Pancreas (tissue), 10 donors: ENCODE measurements at regions not wholly inside any gene's neighbourhood (a gene's known extent, or its start where the extent isn't known, plus 50 kb on each side); places are given as distances from the start of the nearest gene placed in this dataset.

ENCODE experiments used
- ATAC-seq, 4 donors: fragments of 200-7000 bp; cut with Tn5 transposase; one replicate each; pipeline versions ENCODE4 v1.8.0 to v1.9.1; 2020; ENCODE audit warnings: mild to moderate bottlenecking in 4 of 4, moderate library complexity in 4 of 4
- DNase-seq, 6 donors: peaks; one replicate each; pipeline ENCODE4 v3.0.0-alpha.2; 2020
- FAIRE-seq: peaks from 2 replicates; lab custom pipeline; 2012; peaks lifted over from hg19 to GRCh38; lab: Jason Lieb, UNC
- H3K27ac ChIP-seq, 4 donors: fragments of 200-600 bp; sonication (generic); 1 replicate in 3 of 4; 2 replicates in 1 of 4; pipeline versions ENCODE4 v1.5.0 to v1.8.0; 2020
- H3K27me3 ChIP-seq, 4 donors: fragments of 200-600 bp; one replicate each; pipeline ENCODE4 v1.8.0; 2021
- H3K36me3 ChIP-seq, 3 donors: fragments of 200-600 bp; sonication (generic) in 1 of 3; one replicate each; pipeline versions ENCODE4 v1.5.0 to v1.8.0; 2020 to 2021
- H3K4me1 ChIP-seq, 3 donors: fragments of 200-600 bp; one replicate each; pipeline ENCODE4 v1.8.0; 2021
- H3K4me3 ChIP-seq, 4 donors: fragments of 200-600 bp; sonication (generic) in 2 of 4; one replicate each; pipeline versions ENCODE4 v1.5.0 to v1.8.0; 2020 to 2021
- H3K9me3 ChIP-seq, 4 donors: fragments of 200-600 bp; one replicate each; pipeline ENCODE4 v1.8.0; 2021
- CTCF ChIP-seq, 4 donors: fragments of 200-600 bp; sonication (generic) in 3 of 4; IDR thresholded peaks; one replicate each; pipeline versions ENCODE4 v1.5.0 to v1.8.0; 2021; ENCODE audit warnings: antibody characterized with exemption in 4 of 4
- WGBS, 2 donors: extraction: QIAGEN DNeasy Blood & Tissue Kit; methylation state at CpG; one replicate each; pipeline ENCODE4 v1.1.7; 2013; 5-methylcytosine and 5-hydroxymethylcytosine counted together
- intact Hi-C, 3 donors: fragments of 100-400 bp; cut with DNase I; formaldehyde crosslinking; loops; one replicate each; pipeline versions ENCODE4 v1.11.1 to v1.14.2; 2022
- donor health status: healthy with polysubstance abuse.
- donor health status: DM: no; HTN: no; CAD: no; lungs with moderate emphysema.
- donor health status: DM: no; HTN: no; CAD: no.
- donor health status: control.
- donor health status: control.
- donor health status: Bipolar disorder and iron deficiency.
- donor health status: DM: yes; HTN: yes; CAD: no.
- donor health status: DM: no; HTN: no; CAD: no.
- donor health status: DM: no; HTN: no; CAD: no.
- donor health status: DM: yes; HTN: yes; CAD: no.

GRCh38 chr22:47620391-47620790 lies 857.9 kb downstream of the TBC1D22A start:
- TF ChIP-seq CTCF (IDR thresholded peaks at IDR 0.05) = no peak
- no peaks in the 10 kb centered on the region for H3K27me3 ChIP-seq
- intact Hi-C loops = no loop called here

GRCh38 chr22:47619631-47620030 lies 857.2 kb downstream of the TBC1D22A start:
- Histone ChIP-seq H3K36me3 (no peaks in the 10 kb centered on the region), H3K4me3 (no peak overlapping the region), H3K27me3 (no peaks in the 10 kb centered on the region), H3K4me1 (no peaks in the 10 kb centered on the region), H3K27ac (no peak overlapping the region), H3K9me3 (no peaks in the 10 kb centered on the region)
- ATAC-seq (no peak), DNase-seq (peak in 1 of 6 donors; percentile 5), FAIRE-seq (no peak)
- no peak for TF ChIP-seq CTCF (IDR thresholded peaks at IDR 0.05)
- 49 to 73% methylated on average over 11 of the region's 11 CpGs for WGBS, 2 donors
- intact Hi-C loops = no loop called here

More at GRCh38 chr22:47620391-47620790, 857.9 kb downstream of the TBC1D22A start:
- 68 to 79% methylated on average over 10 to 11 of the region's 11 CpGs for WGBS, 2 donors
- no peak for FAIRE-seq
- no peak overlapping the region for H3K4me3 ChIP-seq
- H3K9me3 ChIP-seq = no peaks in the 10 kb centered on the region
- ATAC-seq = no peak
- DNase-seq = peak in 1 of 6 donors; percentile 8
- no peak overlapping the region for H3K27ac ChIP-seq
- H3K4me1 ChIP-seq = no peaks in the 10 kb centered on the region
- H3K36me3 ChIP-seq = no peaks in the 10 kb centered on the region

- intact Hi-C loops = no loop called here
- H3K36me3 ChIP-seq = no peaks in the 10 kb centered on the region
- H3K4me1 ChIP-seq = no peaks in the 10 kb centered on the region
- TF ChIP-seq CTCF (IDR thresholded peaks at IDR 0.05) = no peak
- FAIRE-seq = no peak
- no peak for ATAC-seq
- no peak overlapping the region for H3K4me3 ChIP-seq
- no peaks in the 10 kb centered on the region for H3K9me3 ChIP-seq
- WGBS, 2 donors = 18 to 25% methylated on average over 23 of the region's 23 CpGs
- H3K27ac ChIP-seq = no peak overlapping the region
- no peaks in the 10 kb centered on the region for H3K27me3 ChIP-seq
- DNase-seq = peak in 1 of 6 donors; percentile 4
Measured at GRCh38 chr22:47618180-47619010, 855.9 kb downstream of the TBC1D22A start.

- Histone ChIP-seq H3K27ac (no peak overlapping the region), H3K4me1 (no peaks in the 10 kb centered on the region), H3K36me3 (no peaks in the 10 kb centered on the region), H3K4me3 (no peak overlapping the region), H3K9me3 (no peaks in the 10 kb centered on the region), H3K27me3 (peaks cover 0 to under 1% (median 0%) of the 10 kb centered on the region in 4 donors)
- WGBS, 2 donors = 54 to 58% methylated on average over 3 of the region's 3 CpGs
- ATAC-seq (no peak), DNase-seq (no peak), FAIRE-seq (no peak)
- intact Hi-C loops = no loop called here
- TF ChIP-seq CTCF (IDR thresholded peaks at IDR 0.05) = no peak
Measured at GRCh38 chr22:47617186-47617585, 854.7 kb downstream of the TBC1D22A start.
